Astrocyte (in vitro differentiated cells and primary cell): ENCODE measurements at regions not wholly inside any gene's neighbourhood (a gene's known extent, or its start where the extent isn't known, plus 50 kb on each side); places are given as distances from the start of the nearest gene placed in this dataset.

ENCODE experiments used
- DNase-seq: peaks from one replicate; pipeline ENCODE4 v3.0.0-alpha.2; 2010; ENCODE audit warnings: low read depth
- FAIRE-seq: peaks from 2 replicates; lab custom pipeline; 2011; peaks lifted over from hg19 to GRCh38; lab: Jason Lieb, UNC
- H2AFZ ChIP-seq: 2 replicates; pipeline ENCODE4 v1.6.0; 2012; ENCODE audit warnings: low read depth, low read length, inconsistent platforms
- H3K27ac ChIP-seq: 2 replicates; pipeline ENCODE4 v1.5.1; 2011; ENCODE audit warnings: low read depth, low read length, inconsistent platforms
- H3K27me3 ChIP-seq: 2 replicates; pipeline ENCODE4 v1.6.0; 2011; ENCODE audit warnings: low read length, inconsistent platforms; ENCODE audit not compliant: insufficient read depth
- H3K36me3 ChIP-seq: 2 replicates; pipeline ENCODE4 v1.5.1; 2011; ENCODE audit warnings: low read length, inconsistent platforms; ENCODE audit not compliant: insufficient read depth
- H3K4me1 ChIP-seq: 2 replicates; pipeline ENCODE4 v1.5.1; 2011; ENCODE audit warnings: low read length, inconsistent platforms; ENCODE audit not compliant: insufficient read depth
- H3K4me2 ChIP-seq: 2 replicates; pipeline ENCODE4 v1.6.0; 2012; ENCODE audit warnings: low read length, inconsistent platforms
- H3K4me3 ChIP-seq: 2 replicates; pipeline ENCODE4 v1.5.1; 2011; ENCODE audit warnings: low read depth, mild to moderate bottlenecking, low read length, inconsistent platforms; ENCODE audit not compliant: insufficient read depth
- H3K79me2 ChIP-seq: 2 replicates; pipeline ENCODE4 v1.6.0; 2012; ENCODE audit warnings: mild to moderate bottlenecking, low read length, inconsistent platforms; ENCODE audit not compliant: insufficient read depth
- H3K9ac ChIP-seq: 2 replicates; pipeline ENCODE4 v1.6.0; 2012; ENCODE audit warnings: mild to moderate bottlenecking, low read length, inconsistent platforms
- H3K9me3 ChIP-seq: 2 replicates; pipeline ENCODE4 v1.5.1; 2012; ENCODE audit warnings: low read depth, mild to moderate bottlenecking, low read length, inconsistent platforms; ENCODE audit not compliant: insufficient read depth
- H4K20me1 ChIP-seq: 2 replicates; pipeline ENCODE4 v1.6.0; 2012; ENCODE audit warnings: low read length, inconsistent platforms; ENCODE audit not compliant: insufficient read depth
- H3K27ac Mint-ChIP-seq: one replicate; pipeline ENCODE4 v1.8.0; 2021; ENCODE audit warnings: mild to moderate bottlenecking, mixed read lengths; ENCODE audit not compliant: unreplicated experiment
- H3K27me3 Mint-ChIP-seq: one replicate; pipeline ENCODE4 v1.8.0; 2021; ENCODE audit warnings: low read depth, mixed read lengths; ENCODE audit not compliant: unreplicated experiment
- H3K36me3 Mint-ChIP-seq: one replicate; pipeline ENCODE4 v1.8.0; 2021; ENCODE audit warnings: low read depth, mixed read lengths; ENCODE audit not compliant: unreplicated experiment
- H3K4me1 Mint-ChIP-seq: one replicate; pipeline ENCODE4 v1.8.0; 2021; ENCODE audit warnings: low read depth, mixed read lengths; ENCODE audit not compliant: unreplicated experiment
- H3K4me3 Mint-ChIP-seq: one replicate; pipeline ENCODE4 v1.8.0; 2021; ENCODE audit warnings: mild to moderate bottlenecking, moderate library complexity, mixed read lengths; ENCODE audit not compliant: unreplicated experiment
- H3K9me3 Mint-ChIP-seq: one replicate; pipeline ENCODE4 v1.8.0; 2021; ENCODE audit warnings: mild to moderate bottlenecking, mixed read lengths; ENCODE audit not compliant: unreplicated experiment
- EZH2 ChIP-seq: IDR thresholded peaks from 2 replicates; pipeline ENCODE4 v1.6.1; 2012; ENCODE audit warnings: mild to moderate bottlenecking, low read length, inconsistent platforms; ENCODE audit not compliant: insufficient read depth
- TF ChIP-seq, protein P1 (sequence below): IDR thresholded peaks from 2 replicates; pipeline ENCODE4 v1.5.1; 2011; ENCODE audit warnings: low read depth, mild to moderate bottlenecking, inconsistent platforms, low read length, moderate library complexity; ENCODE audit not compliant: insufficient read depth

DNA sequence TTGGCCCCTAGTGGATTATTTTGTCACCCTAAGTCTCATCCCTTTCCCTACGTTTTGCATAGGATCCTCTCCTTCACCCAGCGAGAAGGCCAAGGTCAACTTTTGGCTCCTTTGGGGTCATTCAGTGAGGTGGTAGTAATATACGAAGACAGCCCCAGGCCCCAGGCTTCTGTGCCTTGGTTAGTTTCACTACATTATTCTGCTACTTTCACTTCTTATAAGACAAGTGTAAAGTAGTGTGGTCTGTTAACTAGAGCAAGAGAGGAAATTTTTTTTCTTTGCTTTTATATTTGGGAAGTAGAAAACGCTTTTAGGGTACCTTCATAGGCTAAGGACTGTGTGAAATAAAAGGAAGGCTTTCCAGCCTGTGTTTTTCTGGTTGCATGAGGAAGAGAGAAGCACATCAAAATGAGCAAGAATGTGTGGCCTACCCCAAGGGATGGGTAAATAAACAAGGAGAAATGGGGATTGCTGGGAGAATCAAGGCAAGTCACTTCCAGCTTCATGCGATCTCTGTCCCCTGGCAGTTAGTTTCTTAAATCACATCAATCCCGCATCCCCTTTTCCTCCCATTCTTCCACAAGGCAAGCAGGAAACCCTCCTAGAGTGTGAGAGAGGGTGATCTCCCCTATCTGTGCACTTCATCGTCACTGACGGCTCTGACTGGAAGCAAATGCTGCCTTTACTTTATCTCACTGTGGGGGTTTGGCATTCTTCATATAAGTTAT, 677.0 kb upstream of the WWC1 start:
- Histone ChIP-seq H2AFZ (no peak overlapping the region), H3K4me3 (no peak overlapping the region), H3K4me1 (no peaks in the 10 kb centered on the region), H3K79me2 (no peaks in the 10 kb centered on the region), H3K4me2 (no peak overlapping the region), H3K27me3 (no peaks in the 10 kb centered on the region), H3K27ac (no peak overlapping the region), H3K9ac (no peak overlapping the region), H3K36me3 (no peaks in the 10 kb centered on the region), H3K9me3 (no peaks in the 10 kb centered on the region), H4K20me1 (no peaks in the 10 kb centered on the region)
- Mint-ChIP-seq H3K9me3 (no peaks in the 10 kb centered on the region), H3K4me1 (peaks cover 18% of the 10 kb centered on the region), H3K27me3 (no peaks in the 10 kb centered on the region), H3K4me3 (no peak overlapping the region), H3K27ac (no peak overlapping the region), H3K36me3 (peaks cover 7% of the 10 kb centered on the region)
- DNase-seq: no peak
- FAIRE-seq: no peak
- TF ChIP-seq, protein P1, sequence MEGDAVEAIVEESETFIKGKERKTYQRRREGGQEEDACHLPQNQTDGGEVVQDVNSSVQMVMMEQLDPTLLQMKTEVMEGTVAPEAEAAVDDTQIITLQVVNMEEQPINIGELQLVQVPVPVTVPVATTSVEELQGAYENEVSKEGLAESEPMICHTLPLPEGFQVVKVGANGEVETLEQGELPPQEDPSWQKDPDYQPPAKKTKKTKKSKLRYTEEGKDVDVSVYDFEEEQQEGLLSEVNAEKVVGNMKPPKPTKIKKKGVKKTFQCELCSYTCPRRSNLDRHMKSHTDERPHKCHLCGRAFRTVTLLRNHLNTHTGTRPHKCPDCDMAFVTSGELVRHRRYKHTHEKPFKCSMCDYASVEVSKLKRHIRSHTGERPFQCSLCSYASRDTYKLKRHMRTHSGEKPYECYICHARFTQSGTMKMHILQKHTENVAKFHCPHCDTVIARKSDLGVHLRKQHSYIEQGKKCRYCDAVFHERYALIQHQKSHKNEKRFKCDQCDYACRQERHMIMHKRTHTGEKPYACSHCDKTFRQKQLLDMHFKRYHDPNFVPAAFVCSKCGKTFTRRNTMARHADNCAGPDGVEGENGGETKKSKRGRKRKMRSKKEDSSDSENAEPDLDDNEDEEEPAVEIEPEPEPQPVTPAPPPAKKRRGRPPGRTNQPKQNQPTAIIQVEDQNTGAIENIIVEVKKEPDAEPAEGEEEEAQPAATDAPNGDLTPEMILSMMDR: no peak
- no peak for TF ChIP-seq EZH2

DNA sequence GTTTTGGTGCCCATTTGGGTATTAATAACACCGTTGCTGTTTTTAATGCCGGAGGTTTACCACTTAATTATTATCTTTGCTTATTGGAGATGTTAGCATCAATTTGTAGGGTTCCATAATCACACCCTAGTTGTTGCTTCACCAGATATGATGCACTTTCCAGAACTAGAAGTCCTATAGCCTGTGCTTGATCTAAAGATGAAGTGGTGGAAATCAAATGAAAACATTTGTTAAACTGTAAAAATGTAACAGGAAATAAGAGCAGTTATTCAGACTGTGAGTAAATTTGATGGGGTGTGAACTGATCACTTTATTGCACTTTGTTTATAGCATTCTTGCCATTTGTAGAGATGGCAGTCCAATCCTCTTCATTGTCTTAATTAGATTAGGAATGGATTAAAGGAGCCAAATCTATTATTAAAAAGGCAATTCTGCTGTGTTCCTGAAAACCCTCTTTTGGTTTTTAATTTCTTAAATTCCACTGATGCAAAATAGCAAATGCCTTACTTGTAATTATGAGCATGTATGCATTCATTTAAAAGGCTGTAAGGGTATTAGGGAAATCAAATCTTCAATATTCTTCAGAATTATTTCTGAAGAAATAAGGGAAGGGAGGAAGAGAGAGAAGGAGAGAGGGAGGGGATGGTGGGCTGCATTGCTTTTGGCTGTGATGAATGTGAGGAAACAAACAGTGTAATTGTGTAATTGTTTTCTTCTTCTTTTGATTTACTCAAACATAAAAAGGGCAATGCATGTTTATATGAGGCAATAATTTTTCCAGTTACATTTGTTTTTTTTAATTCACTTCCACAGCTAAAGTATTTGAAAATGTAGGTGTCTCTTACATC, 675.2 kb upstream of the WWC1 start:
- FAIRE-seq (no peak), DNase-seq (no peak)
- H4K20me1 ChIP-seq: no peaks in the 10 kb centered on the region
- H3K4me3 ChIP-seq: no peak overlapping the region
- H3K79me2 ChIP-seq: no peaks in the 10 kb centered on the region
- Mint-ChIP-seq H3K9me3 (no peaks in the 10 kb centered on the region), H3K27me3 (no peaks in the 10 kb centered on the region), H3K4me1 (peaks cover 26% of the 10 kb centered on the region), H3K36me3 (peaks cover 3% of the 10 kb centered on the region), H3K27ac (no peak overlapping the region), H3K4me3 (no peak overlapping the region)
- H3K36me3 ChIP-seq: no peaks in the 10 kb centered on the region
- no peak overlapping the region for H3K4me2 ChIP-seq
- H2AFZ ChIP-seq: no peak overlapping the region
- H3K4me1 ChIP-seq: no peaks in the 10 kb centered on the region
- H3K9ac ChIP-seq: no peak overlapping the region
- no peaks in the 10 kb centered on the region for H3K9me3 ChIP-seq
- TF ChIP-seq, protein P1: no peak
- no peak for TF ChIP-seq EZH2
- no peak overlapping the region for H3K27ac ChIP-seq
- no peaks in the 10 kb centered on the region for H3K27me3 ChIP-seq
